ENCODE measurements at regions not wholly inside any gene's neighbourhood (a gene's known extent, or its start where the extent isn't known, plus 50 kb on each side); places are given as distances from the start of the nearest gene placed in this dataset.

DNA sequence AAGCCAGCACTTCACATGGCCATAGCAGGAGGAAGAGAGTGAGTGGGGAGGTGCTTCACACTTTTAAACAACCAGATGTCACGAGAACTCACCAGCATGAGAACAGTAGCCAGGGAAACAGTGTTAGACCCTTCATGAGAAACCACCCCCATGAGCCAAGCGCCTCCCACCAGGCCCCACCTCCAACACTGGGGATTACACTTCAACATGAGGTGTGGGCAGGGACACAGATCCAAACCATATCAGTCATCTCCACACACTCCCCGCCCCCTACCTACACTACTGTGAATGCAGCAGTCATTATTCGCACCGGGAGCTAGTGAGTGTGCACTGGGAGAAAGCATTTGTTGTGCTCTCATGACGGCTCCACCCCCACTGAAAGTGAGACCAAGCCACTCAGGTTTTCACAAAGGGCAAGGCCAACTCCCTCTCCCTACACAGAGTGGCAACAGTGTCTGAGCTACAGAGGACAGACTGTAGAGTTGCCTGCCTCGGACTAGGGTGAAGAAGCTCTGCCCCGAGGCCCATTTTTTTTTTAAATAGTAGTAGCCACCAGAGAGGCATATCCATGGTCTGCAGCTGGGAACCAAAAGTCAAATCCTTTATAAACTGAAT lies 125.6 kb downstream of the BARHL2 start:
- TF ChIP-seq, protein P1, sequence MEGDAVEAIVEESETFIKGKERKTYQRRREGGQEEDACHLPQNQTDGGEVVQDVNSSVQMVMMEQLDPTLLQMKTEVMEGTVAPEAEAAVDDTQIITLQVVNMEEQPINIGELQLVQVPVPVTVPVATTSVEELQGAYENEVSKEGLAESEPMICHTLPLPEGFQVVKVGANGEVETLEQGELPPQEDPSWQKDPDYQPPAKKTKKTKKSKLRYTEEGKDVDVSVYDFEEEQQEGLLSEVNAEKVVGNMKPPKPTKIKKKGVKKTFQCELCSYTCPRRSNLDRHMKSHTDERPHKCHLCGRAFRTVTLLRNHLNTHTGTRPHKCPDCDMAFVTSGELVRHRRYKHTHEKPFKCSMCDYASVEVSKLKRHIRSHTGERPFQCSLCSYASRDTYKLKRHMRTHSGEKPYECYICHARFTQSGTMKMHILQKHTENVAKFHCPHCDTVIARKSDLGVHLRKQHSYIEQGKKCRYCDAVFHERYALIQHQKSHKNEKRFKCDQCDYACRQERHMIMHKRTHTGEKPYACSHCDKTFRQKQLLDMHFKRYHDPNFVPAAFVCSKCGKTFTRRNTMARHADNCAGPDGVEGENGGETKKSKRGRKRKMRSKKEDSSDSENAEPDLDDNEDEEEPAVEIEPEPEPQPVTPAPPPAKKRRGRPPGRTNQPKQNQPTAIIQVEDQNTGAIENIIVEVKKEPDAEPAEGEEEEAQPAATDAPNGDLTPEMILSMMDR (IDR thresholded peaks at IDR 0.05): no peak
- no peak for TF ChIP-seq POLR2A (IDR thresholded peaks at IDR 0.05)
- no peak for TF ChIP-seq POLR2AphosphoS5 (IDR thresholded peaks at IDR 0.05)
- no peak for TF ChIP-seq EP300 (IDR thresholded peaks at IDR 0.05)

All from gastroesophageal sphincter (tissue), 3 donors.